NOMO-1 (cell line): ENCODE measurements at regions not wholly inside any gene's neighbourhood (a gene's known extent, or its start where the extent isn't known, plus 50 kb on each side); places are given as distances from the start of the nearest gene placed in this dataset.
"Not testable (repeated sequence)": the region's sequence is repeated elsewhere in the genome, so short reads cannot be mapped to it uniquely, and the experiment has no call there.

ENCODE experiments used
- DNase-seq, 2 experiments: peaks; one replicate each; lab custom pipeline; 2025; ENCODE audit not compliant: unreplicated experiment in 2 of 2; lab: John Stamatoyannopoulos, UW

- DNase-seq: no peak
Measured at GRCh38 chr2:129191530-129191929, 787.9 kb upstream of the RAB6C start.

GRCh38 chr2:129192117-129192516 is 787.3 kb upstream of the RAB6C start:
- no peak for DNase-seq

- DNase-seq: no peak
Measured at GRCh38 chr2:129192841-129193253, 786.6 kb upstream of the RAB6C start.

GRCh38 chr2:129193961-129194360 is 785.5 kb upstream of the RAB6C start:
- no peak for DNase-seq

GRCh38 chr2:129199501-129199900 is 780.0 kb upstream of the RAB6C start:
- peak in 1 of 2 experiments; percentile 17 for DNase-seq

- no peak for DNase-seq
Measured at GRCh38 chr2:129201696-129202095, 777.8 kb upstream of the RAB6C start.

GRCh38 chr2:129203331-129203730 is 776.1 kb upstream of the RAB6C start:
- peak; percentile 25 to 86 for DNase-seq

GRCh38 chr2:129204581-129204980 is 774.9 kb upstream of the RAB6C start:
- DNase-seq: not testable (repeated sequence)

- no peak for DNase-seq
Measured at GRCh38 chr2:129205176-129205575, 774.3 kb upstream of the RAB6C start.

GRCh38 chr2:129205766-129206165 is 773.7 kb upstream of the RAB6C start:
- DNase-seq: no peak

GRCh38 chr2:129212299-129212958 is 767.0 kb upstream of the RAB6C start:
- DNase-seq: no peak

- no peak for DNase-seq
Measured at GRCh38 chr2:129224022-129224421, 755.4 kb upstream of the RAB6C start.

- DNase-seq: no peak
Measured at GRCh38 chr2:129224486-129224885, 755.0 kb upstream of the RAB6C start.

GRCh38 chr2:129229196-129229595 is 750.3 kb upstream of the RAB6C start:
- no peak for DNase-seq

- no peak for DNase-seq
Measured at GRCh38 chr2:129229830-129230441, 749.5 kb upstream of the RAB6C start.

- DNase-seq: no peak
Measured at GRCh38 chr2:129231924-129232323, 747.5 kb upstream of the RAB6C start.

GRCh38 chr2:129233166-129233565 is 746.3 kb upstream of the RAB6C start:
- DNase-seq: no peak

- no peak for DNase-seq
Measured at GRCh38 chr2:129233751-129234406, 745.6 kb upstream of the RAB6C start.

GRCh38 chr2:129236601-129237000 is 742.9 kb upstream of the RAB6C start:
- no peak for DNase-seq

- no peak for DNase-seq
Measured at GRCh38 chr2:129237966-129238725, 741.3 kb upstream of the RAB6C start.

- DNase-seq: no peak
Measured at GRCh38 chr2:129239141-129239540, 740.3 kb upstream of the RAB6C start.
